ENCODE measurements at regions not wholly inside any gene's neighbourhood (a gene's known extent, or its start where the extent isn't known, plus 50 kb on each side); places are given as distances from the start of the nearest gene placed in this dataset.

- no peak overlapping the region for H3K18ac ChIP-seq (ENCODE audit: extremely low read depth, low read length)
- POLR2A ChIA-PET (ENCODE audit: partially characterized antibody) = no interaction called here
- no peak overlapping the region for H3K9ac ChIP-seq (replicated peaks in 1 of 4; ENCODE audit: extremely low read depth in 1 of 4, low read depth in 3 of 4, low read length in 3 of 4)
- H4K5ac ChIP-seq (ENCODE audit: insufficient read length, low read depth, low read length) = no peak overlapping the region
- no peak overlapping the region for H3K56ac ChIP-seq (replicated peaks; ENCODE audit: insufficient read length, low read depth, low read length)
- no peak overlapping the region for H2BK12ac ChIP-seq (ENCODE audit: low read depth, low read length)
- DNase-seq (ENCODE audit: low read depth in 1 of 2, low spot score in 2 of 2) = no peak
- H3K23me2 ChIP-seq (ENCODE audit: low read depth, low read length) = no peaks in the 10 kb centered on the region; the same call in 1 of the 2 replicates
- TF ChIP-seq FOSL1 (IDR thresholded peaks at IDR 0.05; ENCODE audit: insufficient read depth, low read depth, low read length) (no peak), SAP30 (IDR thresholded peaks at IDR 0.05; ENCODE audit: insufficient read depth, insufficient replicate concordance, low read length) (no peak), GABPA (IDR thresholded peaks at IDR 0.05; ENCODE audit: borderline replicate concordance, insufficient read depth, low read length) (no peak), YY1 (IDR thresholded peaks at IDR 0.05; ENCODE audit: low read depth, low read length) (no peak), BCL11A (IDR thresholded peaks at IDR 0.05; ENCODE audit: low read depth in 2 of 2, low read length in 2 of 2) (no peak), ZNF274 (IDR thresholded peaks at IDR 0.05; ENCODE audit: borderline replicate concordance, extremely low read depth, low read length) (no peak), CHD2 (IDR thresholded peaks at IDR 0.05; ENCODE audit: low read length) (no peak), RXRA (IDR thresholded peaks at IDR 0.05; ENCODE audit: insufficient read depth, low read depth, low read length) (no peak), ASH2L (IDR thresholded peaks at IDR 0.05; ENCODE audit: low read length) (no peak), TEAD4 (IDR thresholded peaks at IDR 0.05; ENCODE audit: low read depth, low read length) (no peak), CEBPB (IDR thresholded peaks at IDR 0.05; ENCODE audit: low read depth, low read length) (no peak), PHF8 (conservative IDR thresholded peaks at IDR 0.05; ENCODE audit: low read depth, low read length) (no peak)
- no peak overlapping the region for H3K4me2 ChIP-seq (ENCODE audit: insufficient read depth in 1 of 2, low read depth in 2 of 2, low read length in 2 of 2)
- H2BK15ac ChIP-seq (ENCODE audit: low read length) = no peak overlapping the region
- 91% methylated on average over 3 of the region's 3 CpGs; no CpG with 5 or more reads in 1 of the 2 experiments for WGBS, 2 experiments (ENCODE audit: extremely low coverage in 1 of 2, insufficient coverage in 1 of 2, insufficient read length in 1 of 2, insufficient replicate concordance in 2 of 2, low coverage in 1 of 2, low lambda C conversion rate in 2 of 2, missing lambda C conversion rate in 1 of 2)
- H2AFZ ChIP-seq (ENCODE audit: low read length) = no peak overlapping the region
- no peak overlapping the region for H2AK5ac ChIP-seq (ENCODE audit: low read depth, low read length)
- no peaks in the 10 kb centered on the region for H4K20me1 ChIP-seq (replicated peaks in 1 of 2; ENCODE audit: control insufficient read depth in 1 of 2, insufficient read depth in 2 of 2, low read length in 2 of 2)
- no peak overlapping the region for H2BK20ac ChIP-seq (ENCODE audit: low read length)
- H3K79me1 ChIP-seq (ENCODE audit: low read depth, low read length) = no peaks in the 10 kb centered on the region
- H3K4me1 ChIP-seq (replicated peaks in 1 of 4; ENCODE audit: control insufficient read depth in 3 of 4, insufficient read depth in 4 of 4, low read length in 3 of 4) = peaks cover 0 to 1% (median 0%) of the 10 kb centered on the region in 4 experiments; a peak in 1 of 7 replicates
- no peak overlapping the region for H3K27ac ChIP-seq (ENCODE audit: low read depth, low read length)
- H2BK5ac ChIP-seq (ENCODE audit: low read depth, low read length) = no peak overlapping the region
- H3K36me3 ChIP-seq (ENCODE audit: control insufficient read depth in 2 of 4, insufficient read depth in 4 of 4, low read length in 3 of 4) = no peaks in the 10 kb centered on the region
- H3K23ac ChIP-seq (ENCODE audit: insufficient read length) = no peak overlapping the region
- no peaks in the 10 kb centered on the region for H3K79me2 ChIP-seq (ENCODE audit: control insufficient read depth in 1 of 2, insufficient read depth in 2 of 2, low read length in 2 of 2)
- no peaks in the 10 kb centered on the region for H3K27me3 ChIP-seq (replicated peaks in 1 of 4; ENCODE audit: control insufficient read depth in 3 of 4, extremely low read depth in 1 of 4, insufficient read depth in 3 of 4, low read length in 3 of 4)
- no peak overlapping the region for H3K4ac ChIP-seq (replicated peaks; ENCODE audit: insufficient read length, low read depth, low read length)
- FAIRE-seq = no peak
- H3K9me3 ChIP-seq (ENCODE audit: insufficient read depth in 2 of 2, low read depth in 1 of 2, low read length in 1 of 2) = no peaks in the 10 kb centered on the region
- CTCF ChIA-PET (ENCODE audit: partially characterized antibody) = interaction anchor here (1.4 kb wide), 1 partner anchor 35 kb away, joined by 3 read pairs; no protein-coding TSS in a partner anchor
- no peak overlapping the region for H3K4me3 ChIP-seq (ENCODE audit: extremely low read depth in 1 of 4, insufficient read depth in 2 of 4, low read depth in 3 of 4, low read length in 4 of 4)
- no peak overlapping the region for H3K14ac ChIP-seq (ENCODE audit: insufficient read length)
- no peak overlapping the region for H2BK120ac ChIP-seq (replicated peaks; ENCODE audit: low read depth, low read length)
- H4K91ac ChIP-seq (replicated peaks; ENCODE audit: insufficient read length, low read length) = no peak overlapping the region
- H4K8ac ChIP-seq (ENCODE audit: extremely low read depth, insufficient read depth, low read length) = no peak overlapping the region
Observed at GRCh38 chr3:117723825-117724224, 1014.2 kb downstream of the TUSC7 start.
